GM12891 (cell line): ENCODE measurements at regions not wholly inside any gene's neighbourhood (a gene's known extent, or its start where the extent isn't known, plus 50 kb on each side); places are given as distances from the start of the nearest gene placed in this dataset.

Source experiments
- PAX5 ChIP-seq: IDR thresholded peaks from 2 replicates; pipeline ENCODE4 v1.6.1; 2011; ENCODE audit warnings: low read length, moderate library complexity, mild to moderate bottlenecking; ENCODE audit not compliant: insufficient read depth, severe bottlenecking
- POLR2A ChIP-seq: IDR thresholded peaks from 2 replicates; pipeline ENCODE4 v1.6.1; 2011; ENCODE audit warnings: low read depth, low read length, control low read depth
- POLR2AphosphoS5 ChIP-seq: IDR thresholded peaks from 2 replicates; pipeline ENCODE4 v1.6.1; 2011; ENCODE audit warnings: low read depth, low read length, control low read depth
- SPI1 ChIP-seq: IDR thresholded peaks from 2 replicates; pipeline ENCODE4 v1.6.1; 2011; ENCODE audit warnings: low read depth, low read length, control low read depth
- TAF1 ChIP-seq: IDR thresholded peaks from 2 replicates; pipeline ENCODE4 v1.6.1; 2011; ENCODE audit warnings: low read depth, low read length, control low read depth

- TF ChIP-seq POLR2AphosphoS5 (no peak), TAF1 (no peak), POLR2A (no peak), SPI1 (no peak), PAX5 (no peak)
Observed at GRCh38 chr13:80496721-80497397, 155.9 kb upstream of the SPRY2 start.
